ENCODE measurements at regions not wholly inside any gene's neighbourhood (a gene's known extent, or its start where the extent isn't known, plus 50 kb on each side); places are given as distances from the start of the nearest gene placed in this dataset.
"Not testable (repeated sequence)": the region's sequence is repeated elsewhere in the genome, so short reads cannot be mapped to it uniquely, and the experiment has no call there.

DNA sequence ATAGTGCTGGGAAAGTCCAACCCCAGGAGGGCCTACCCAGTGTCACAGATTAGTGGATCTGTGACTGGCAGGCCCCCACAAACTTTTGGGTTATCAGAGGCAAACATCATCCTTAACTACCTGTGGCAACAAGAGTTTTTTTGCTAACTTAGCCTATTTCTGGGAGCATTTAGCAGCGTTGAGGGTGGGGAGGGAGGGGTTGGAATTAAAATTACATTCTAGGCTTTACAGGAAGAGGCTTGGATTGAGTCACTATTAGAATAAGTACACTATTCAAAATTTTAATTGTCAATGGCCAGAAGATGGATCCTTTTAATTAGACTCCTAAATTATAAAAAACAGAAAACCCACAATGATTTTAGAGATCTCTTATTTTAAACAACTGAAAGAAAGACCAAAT lies 267.9 kb upstream of the NPSR1 start:
- no peak for DNase-seq (ENCODE audit: low spot score)

DNA sequence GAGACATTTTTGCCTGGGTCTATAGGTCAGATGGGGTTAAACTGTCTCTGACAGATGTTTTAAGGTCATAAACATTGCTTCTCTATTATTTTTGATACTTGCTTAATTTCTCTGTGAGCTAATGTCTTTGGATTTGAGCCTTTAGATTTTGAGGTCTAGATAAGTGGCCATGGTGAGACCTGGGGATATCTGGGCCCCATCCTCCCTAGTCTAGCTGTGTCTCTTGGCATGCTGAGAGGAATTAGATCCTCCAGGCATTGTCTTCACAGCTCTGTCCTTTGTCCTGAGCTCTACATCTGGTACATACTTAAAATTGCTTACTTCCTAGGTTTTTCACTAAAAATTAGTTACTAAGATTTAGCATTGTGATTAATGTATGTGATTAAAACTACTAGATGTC lies 265.0 kb upstream of the NPSR1 start:
- DNase-seq (ENCODE audit: low spot score), result no peak

DNA sequence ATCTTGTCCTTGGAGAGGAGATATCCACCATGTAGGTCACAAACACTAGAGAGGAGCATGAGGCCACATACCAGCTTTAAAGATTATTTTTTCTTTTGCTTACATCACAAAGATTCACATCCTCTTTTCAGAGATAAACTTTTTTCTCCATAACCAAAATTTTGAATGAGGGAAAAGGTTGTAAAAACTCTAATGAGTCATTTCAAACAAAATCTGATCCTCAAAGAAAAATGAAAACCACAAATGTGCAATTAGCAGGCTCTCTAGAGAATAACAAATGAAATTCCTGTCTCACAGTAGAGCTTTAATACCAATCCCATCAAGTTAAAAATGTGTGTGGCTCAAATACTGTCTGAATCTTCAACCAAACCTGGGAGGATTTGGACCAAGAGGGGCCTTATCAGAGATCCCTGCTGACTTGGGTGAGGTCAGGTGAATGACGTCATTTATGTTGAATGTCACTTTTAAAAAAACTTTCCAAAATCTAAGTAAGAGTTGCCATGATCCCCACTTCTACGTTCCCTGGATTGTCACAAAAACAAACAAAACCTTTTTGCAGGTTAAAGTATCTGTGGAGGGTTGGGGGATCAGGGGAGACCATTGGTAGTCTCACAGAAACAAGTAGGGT lies 261.5 kb upstream of the NPSR1 start:
- DNase-seq (ENCODE audit: low spot score), result no peak

DNA sequence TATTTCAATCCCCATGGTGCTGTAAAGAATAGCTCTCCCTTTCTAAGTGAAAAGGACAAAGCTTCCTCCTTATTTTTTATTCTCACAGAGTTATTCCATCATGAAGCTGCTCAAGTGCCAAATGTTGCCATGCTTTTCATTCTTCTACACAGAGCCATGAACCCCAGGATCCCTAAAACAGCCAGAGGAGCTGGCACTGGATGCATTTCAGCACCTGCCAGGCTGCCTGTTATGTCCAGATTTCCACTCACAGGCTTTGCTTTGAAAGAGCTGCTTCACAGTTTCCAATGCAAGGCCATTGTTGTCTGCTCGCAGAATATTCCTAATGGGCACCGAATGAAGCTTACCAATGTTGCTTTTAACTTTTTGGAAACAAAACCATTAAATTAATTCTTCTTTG lies 256.2 kb upstream of the NPSR1 start:
- DNase-seq (ENCODE audit: low spot score), result no peak

DNA sequence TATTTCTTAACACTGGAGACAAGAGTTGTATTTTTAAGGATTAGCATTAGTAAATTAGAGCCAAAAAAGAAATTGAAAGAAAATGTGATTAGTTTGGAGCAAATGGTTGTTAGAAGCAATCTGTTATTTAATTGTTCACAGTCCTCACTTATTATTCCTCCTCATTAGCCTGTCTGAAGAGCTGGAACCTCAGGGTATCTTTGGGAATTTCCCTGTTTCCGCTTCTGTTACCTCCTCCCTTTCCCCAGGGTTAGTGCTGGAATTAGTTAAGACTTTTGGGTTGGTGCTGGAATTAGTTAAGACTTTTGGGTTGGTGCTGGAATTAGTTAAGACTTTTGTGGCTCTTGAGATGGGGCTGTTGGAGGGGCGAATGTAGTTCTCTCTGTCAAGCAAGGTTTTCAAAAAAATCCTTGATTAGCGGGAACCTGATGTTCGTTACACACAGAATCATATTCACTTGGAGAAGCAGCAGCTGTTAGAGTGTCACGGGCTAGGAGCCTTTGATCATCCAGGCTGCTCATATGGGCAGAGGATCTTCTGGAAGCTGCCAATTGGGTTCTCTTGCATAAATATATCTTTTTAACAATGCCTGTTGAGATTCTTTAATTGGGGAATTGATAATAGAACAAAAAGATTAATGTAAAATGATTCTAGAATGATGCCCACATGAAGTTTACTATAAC lies 251.0 kb upstream of the NPSR1 start:
- no peak for DNase-seq (ENCODE audit: low spot score)

DNA sequence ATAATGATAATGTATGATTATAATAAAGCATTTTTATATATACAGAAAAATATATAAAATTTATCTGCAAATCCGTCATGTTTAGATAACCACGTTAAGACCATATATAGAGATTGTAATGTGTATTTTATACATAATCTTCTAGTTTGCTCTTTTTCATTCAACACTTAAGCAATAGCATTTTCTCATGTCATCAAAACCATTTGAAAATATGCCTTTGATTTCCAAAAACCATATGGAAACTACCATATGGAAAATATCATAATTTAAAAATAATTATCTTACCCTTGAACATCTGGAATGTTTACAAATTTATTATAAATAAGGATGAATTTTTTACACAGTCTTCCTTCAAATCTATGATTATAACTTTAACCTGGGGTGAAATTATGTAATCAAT lies 250.4 kb upstream of the NPSR1 start:
- DNase-seq (ENCODE audit: low spot score), result no peak

DNA sequence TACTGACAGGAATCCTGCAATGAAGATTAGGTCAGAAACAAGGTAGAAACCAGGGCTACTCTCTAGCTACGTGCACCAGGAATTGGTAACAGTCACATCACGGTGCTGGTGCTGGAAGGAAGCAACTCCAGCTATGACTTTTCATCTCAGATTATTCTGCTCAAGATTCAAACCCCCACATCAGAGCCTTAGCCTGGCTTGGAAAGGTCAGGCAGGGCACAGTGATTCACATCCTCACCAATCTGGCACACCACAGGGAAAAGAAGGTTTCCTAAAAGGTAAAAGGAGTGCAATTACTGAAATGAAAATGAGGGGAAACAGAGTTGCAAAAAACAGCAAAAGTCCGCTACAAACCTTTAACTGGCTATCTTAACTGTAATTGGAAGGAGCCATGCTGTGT lies 240.2 kb upstream of the NPSR1 start:
- DNase-seq (ENCODE audit: low spot score), result no peak

DNA sequence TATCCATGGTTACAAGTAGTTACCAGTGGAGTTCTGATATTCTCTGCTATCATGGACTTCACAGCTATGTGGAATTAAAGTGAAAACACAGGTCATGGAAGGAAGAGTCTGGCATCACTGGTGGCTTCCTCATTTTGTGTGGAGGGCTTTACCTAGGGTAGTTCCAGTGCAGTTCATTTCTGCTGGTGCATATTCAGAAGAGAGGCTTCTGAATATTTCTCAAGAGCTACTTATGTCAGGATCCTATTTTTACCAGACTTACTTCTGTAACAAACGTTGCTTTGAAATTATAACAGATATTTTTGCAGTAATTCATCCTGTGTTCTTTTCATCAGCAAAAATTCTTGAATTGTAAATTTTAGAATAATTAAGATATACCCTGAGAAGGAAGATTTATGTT lies 236.5 kb upstream of the NPSR1 start:
- DNase-seq (ENCODE audit: low spot score), result no peak

DNA sequence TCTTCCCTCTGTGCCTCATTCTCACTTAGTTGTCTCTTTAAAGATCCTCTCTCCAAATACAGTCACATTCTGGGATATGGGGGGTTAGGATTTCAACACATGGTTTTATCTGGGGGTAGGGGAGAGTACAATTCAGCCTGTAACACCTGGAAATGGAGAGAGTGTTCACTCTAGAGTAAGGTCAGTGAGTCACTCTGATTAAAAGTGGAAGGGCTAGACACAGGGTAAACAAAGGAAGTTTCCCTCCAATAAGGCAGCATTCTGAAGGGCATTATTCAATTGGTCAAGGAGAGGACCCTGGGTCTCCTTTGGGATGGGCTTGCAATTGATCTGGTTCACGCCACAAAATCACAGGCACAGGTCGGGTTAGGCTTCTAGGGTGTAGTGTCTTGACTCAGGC lies 232.8 kb upstream of the NPSR1 start:
- DNase-seq (ENCODE audit: low spot score), result no peak

DNA sequence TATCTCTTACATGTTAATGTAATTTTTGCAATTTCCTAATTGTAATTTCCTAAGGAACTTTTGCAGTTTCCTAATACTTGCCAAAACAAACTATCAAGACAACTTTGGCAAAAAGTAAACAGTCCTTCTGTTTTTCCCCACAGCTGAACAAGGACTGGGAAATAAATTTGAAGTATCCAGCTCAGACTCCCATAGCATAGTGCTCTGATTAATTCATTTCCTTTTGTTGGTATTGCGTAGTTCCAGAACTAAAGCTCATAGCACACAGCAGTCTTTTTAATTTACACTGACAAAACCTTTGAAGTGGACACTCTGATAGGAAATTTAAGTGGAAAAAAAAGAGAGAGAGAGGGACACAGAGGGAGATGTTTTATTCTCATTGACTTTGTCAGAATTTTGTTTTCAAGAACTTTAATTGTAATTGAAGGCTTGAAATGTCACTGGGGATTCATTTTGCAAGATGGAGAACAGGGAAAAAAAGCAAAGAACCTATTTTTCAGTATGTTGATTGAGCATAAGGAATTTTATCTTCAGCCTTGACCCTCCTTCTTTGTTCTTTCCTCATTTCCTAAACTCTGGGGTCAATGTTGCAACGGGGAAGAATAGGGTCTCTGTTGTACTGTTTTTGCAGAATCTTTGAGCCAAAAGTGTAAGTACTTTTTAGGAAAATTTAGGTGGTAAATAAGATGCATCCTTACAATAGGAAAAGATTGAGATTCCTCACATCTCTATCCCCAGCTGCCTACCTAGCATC lies 232.2 kb upstream of the NPSR1 start:
- DNase-seq (ENCODE audit: low spot score), result no peak

DNA sequence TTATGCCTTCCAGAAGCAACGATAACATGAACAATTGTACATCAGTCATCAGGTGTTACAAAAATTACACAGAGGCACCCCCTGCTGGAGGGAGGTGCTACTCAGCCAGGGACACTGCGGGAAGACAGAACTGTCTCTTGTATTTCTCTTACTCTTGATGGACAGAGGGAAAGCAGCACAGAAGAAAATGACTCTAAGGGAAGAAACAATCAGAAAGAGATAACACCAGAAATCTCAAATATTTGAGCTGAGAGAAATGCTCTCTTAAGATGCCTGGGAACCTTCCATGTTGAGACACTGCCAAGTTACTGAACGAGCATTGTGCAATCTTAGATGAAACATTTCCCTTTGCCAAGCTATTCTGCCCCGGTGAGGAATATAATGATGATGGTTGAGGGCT lies 227.6 kb upstream of the NPSR1 start:
- peak; percentile 1 for DNase-seq (ENCODE audit: low spot score)

DNA sequence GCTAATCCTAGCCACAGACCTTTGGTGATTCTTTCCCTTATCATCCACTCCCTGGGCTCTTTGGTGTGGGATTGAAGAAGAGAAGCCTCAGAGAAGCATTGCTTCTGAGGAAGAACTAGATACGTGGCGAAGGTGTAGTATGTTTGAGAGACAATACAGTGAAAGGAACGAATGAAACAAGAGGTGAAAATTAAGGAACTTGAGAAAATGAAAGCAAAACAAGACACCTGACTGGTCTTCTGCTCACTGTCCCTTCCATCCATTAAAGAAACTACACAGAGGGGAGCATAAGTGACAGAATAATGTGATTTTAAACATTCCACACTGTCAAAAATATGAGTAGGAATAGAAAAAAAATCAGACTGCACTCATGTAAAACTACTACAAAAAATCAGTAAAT lies 219.6 kb upstream of the NPSR1 start:
- DNase-seq (ENCODE audit: low spot score), result no peak

DNA sequence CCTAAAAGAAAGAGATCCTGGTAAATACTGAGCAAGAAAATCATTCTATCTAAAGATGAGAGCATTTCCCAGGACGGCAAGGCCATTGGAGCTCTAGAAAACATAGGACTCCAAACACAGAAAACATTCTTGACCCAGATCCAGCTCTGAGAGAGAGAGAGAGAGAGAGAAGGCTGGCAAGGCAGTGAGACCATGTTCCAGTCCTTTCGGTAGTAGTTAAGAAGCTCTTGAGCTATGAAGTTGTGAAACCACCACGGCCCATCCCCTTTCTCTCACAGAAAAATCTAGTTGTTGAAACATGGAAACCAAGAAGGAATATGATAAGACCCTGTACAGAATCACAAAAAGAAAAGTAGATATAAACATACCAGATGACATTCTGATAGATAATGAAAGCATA lies 212.4 kb upstream of the NPSR1 start:
- no peak for DNase-seq (ENCODE audit: low spot score)

DNA sequence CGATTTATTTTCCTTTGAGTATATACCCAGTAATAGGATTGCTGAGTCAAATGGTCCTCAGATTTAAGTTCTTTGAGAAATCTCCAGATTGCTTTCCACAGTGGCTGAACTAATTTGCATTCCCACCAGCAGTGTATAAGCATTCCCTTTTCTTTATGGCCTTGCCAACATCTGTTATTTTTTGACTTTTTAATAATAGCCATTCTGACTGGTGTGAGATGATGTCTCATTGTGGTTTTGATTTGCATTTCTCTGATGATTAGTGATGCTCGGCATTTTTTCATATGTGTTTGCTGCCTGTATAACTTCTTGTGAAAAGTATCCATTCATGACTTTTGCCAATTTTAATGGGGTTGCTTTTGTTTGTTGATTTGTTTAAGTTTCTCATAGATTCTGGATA lies 209.5 kb upstream of the NPSR1 start:
- DNase-seq (ENCODE audit: low spot score), result not testable (repeated sequence)

DNA sequence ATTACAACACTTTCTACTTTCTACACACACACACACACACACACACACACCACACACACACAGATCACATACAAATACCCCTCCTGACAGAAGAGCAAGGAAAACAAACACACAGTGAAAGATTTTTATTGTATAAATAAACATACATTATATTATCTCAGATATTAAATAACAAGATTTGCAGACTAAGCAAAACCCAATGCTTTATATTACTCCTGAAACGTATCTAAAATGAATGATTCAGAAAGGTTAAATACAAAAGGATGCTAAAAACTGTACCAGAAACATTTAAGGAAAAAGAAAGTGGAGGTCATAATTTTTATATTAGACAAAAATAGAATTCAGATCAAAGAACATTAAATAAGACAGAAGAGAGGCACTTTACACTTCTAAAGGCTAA lies 208.3 kb upstream of the NPSR1 start:
- no peak for DNase-seq (ENCODE audit: low spot score)

DNA sequence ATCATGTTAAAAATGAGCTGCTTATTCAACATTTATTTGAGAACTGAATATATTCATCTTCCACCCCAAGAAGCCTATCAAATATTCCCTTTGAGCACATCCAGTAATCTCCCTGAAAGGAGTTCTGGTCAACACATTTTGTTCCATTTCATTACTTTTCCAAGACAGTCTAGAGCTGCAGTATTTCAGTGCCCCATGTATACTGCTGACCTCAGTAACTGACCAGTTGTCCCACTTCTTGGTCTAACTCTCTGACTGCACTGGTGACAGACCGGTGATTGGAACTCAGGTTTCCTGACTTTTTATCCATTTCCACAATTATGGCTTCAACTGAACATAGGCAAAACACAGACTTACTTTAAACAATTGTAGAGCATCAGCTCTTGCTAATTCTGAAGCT lies 206.8 kb upstream of the NPSR1 start:
- DNase-seq (ENCODE audit: low spot score), result no peak

DNA sequence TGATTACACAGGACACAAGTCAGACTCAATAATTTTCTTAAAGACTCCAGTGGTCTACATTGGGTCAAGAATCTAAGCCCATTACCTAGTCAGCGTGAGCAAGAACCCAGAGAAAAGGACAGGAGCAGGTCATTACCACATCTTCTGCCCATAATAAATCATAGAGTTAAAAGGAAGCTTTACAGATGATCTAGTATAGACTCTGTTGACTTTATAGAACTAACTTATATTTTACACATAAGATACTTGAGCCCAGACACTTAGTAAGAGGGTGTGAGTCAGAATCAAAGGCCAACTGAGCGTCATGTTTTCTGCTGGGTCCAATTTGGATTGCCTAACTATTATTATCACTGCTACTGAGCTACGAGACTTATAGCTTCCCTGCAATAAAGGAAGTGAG lies 206.1 kb upstream of the NPSR1 start:
- no peak for DNase-seq (ENCODE audit: low spot score)

DNA sequence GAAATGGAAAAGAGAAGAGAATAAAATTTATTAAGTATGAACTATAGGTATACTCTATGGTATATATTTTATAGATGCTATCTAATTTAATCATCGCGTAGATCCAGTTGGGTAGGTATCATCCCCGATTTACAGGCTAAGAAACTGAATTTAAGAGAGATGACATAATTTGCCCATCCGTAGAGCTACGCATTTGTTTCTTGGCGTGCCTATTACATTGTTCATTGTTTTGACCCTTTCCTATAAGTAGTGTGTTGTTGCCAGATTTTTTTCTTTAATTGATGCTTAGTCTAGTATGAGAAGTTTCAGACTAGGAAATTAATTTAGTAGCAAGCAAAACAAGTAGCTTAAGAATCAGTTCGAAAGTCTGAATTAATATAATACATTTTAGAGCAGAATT lies 205.7 kb upstream of the NPSR1 start:
- no peak for DNase-seq (ENCODE audit: low spot score)

DNA sequence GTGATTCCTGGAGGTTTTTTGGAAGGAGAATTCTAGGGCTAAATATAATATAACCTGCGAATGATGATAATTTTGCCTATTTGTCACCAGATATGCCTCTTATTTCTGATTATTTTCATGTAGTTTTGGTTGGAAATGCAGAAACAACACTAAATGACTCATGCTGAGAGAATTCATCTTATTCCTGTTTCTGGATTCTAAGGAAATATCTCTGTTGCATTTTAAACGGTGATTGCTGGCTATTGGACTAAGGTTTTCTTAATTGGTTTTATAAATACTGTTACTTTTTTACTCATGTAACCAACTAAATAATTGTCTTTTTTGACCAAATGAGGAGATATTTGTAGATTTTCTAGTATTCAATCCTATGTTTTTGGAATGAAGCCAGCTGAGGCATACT lies 204.9 kb upstream of the NPSR1 start:
- DNase-seq (ENCODE audit: low spot score), result no peak

DNA sequence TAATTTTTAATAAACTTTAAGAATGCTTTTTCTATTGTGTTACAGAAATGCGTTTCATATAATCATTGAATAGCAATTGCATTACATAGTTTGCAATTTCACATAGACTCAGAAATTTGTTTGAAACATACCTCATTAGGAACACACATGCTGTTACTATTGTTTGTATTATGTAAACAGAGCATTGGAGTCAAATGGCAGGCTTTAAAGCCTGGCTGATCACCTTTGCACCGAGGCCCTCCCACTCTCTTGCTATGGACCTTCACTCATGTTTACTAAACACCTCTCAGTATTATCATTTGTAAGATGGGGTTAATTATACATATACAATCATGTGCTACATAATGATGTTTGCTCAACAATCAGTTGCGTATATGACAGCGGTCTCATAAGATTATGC lies 203.6 kb upstream of the NPSR1 start:
- no peak for DNase-seq (ENCODE audit: low spot score)

DNA sequence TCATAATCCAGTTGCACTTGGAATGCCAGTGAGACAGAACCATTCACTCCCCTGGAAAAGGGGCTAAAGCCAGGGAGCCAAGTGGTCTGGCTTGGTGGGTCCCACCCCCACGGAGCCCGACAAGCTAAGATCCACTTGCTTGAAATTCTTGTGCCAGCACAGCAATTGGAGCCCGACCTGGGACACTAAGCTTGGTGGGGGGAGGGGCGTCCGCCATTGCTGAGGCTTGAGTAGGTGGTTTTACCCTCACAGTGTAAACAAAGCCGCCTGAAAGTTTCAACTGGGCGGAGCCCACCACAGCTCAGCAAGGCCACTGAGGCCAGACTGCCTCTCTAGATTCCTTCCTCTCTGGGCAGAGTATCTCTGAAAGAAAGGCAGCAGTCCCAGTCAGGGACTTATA lies 200.7 kb upstream of the NPSR1 start:
- DNase-seq (ENCODE audit: low spot score), result no peak

DNA sequence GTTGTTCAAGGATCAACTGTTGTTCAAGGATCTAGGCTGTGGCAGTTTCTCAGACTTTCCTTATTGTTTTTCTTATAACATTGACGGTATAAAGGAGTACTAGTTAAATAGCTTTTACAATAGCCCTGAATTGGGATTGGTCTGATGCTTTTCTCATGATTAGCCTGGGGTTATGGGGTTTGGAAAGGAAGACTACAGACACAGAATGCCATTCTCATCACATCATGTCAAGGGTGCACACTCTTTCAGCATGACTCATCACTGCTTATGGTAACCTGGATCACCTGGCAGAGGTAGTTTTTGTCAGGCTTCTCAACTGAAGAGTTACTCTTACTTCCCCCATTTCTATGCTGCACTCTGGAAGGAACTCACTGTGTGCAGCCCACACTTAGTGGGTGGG lies 194.2 kb upstream of the NPSR1 start:
- DNase-seq (ENCODE audit: low spot score), result no peak

DNA sequence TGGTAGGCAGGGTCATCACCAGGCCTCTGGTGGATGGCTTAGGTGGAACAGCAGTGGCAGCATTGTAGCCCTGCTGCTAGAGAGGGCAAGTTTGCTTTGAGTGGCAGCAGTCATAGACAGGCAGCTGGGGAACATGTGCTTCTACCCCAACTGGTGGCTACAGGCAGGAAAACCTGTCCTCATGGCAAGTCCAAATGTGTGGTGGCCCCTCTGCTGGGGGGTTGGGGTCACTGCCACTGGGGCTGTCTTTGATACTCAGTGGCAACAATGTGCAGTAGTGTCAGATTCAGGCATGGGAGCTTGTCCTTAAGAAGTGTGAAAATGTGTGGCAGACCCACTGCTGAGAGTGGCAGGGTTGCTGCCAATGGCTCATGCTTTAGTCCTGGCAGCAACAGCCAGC lies 186.2 kb upstream of the NPSR1 start:
- DNase-seq (ENCODE audit: low spot score), result no peak

DNA sequence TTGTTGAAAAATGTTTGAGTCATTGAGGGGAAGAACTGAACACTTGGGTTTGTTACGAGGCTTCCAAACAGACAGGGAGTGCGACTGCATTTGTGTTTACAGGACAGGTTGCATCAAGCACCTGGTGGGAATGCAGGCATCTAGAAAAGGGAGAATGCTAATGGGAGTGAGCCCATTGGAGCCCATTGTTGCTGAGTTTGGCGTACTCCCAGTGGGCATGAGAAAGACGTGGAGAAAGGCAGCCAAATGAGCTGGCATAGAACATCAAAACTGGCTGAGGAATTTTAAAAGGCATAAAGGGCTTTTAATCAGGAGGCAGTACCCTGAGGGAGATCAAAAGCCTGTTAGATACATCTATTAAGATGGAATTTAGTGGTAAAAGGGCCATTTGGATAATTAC lies 171.6 kb upstream of the NPSR1 start:
- DNase-seq (ENCODE audit: low spot score), result no peak

Measured in hepatic stellate cell (primary cell).